ENCODE measurements at regions not wholly inside any gene's neighbourhood (a gene's known extent, or its start where the extent isn't known, plus 50 kb on each side); places are given as distances from the start of the nearest gene placed in this dataset.

DNA sequence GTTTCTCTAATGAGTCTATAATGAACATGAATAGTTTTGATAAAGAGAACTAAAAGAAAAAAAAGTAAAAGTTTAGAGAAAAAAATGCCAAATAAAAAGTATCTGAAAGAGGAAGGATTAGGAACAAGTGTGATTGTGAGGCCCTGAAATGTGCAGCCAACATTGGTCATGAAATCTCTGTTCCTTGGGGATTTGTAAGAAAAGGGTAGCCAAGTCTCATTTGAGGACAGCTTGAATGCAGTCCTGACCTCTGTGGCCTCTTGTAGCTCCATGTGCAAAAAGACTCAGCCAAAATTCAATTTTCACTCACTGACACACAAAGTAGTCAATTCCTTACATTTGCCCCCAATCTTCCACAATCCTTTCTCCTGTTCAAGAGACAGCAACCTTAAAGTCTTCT lies 167.9 kb downstream of the KLF12 start:
- no peak for DNase-seq (ENCODE audit: low read depth)

GRCh38 chr13:73962284-73962683 lies 171.9 kb downstream of the KLF12 start:
- no peak for DNase-seq (ENCODE audit: low read depth)

- no peak for DNase-seq (ENCODE audit: low read depth)
Observed at GRCh38 chr13:73961181-73961580, 173.0 kb downstream of the KLF12 start.

GRCh38 chr13:73960474-73960873 lies 173.7 kb downstream of the KLF12 start:
- DNase-seq (ENCODE audit: low read depth) = no peak

GRCh38 chr13:73958657-73959397 lies 175.4 kb downstream of the KLF12 start:
- no peak for DNase-seq (ENCODE audit: low read depth)

DNA sequence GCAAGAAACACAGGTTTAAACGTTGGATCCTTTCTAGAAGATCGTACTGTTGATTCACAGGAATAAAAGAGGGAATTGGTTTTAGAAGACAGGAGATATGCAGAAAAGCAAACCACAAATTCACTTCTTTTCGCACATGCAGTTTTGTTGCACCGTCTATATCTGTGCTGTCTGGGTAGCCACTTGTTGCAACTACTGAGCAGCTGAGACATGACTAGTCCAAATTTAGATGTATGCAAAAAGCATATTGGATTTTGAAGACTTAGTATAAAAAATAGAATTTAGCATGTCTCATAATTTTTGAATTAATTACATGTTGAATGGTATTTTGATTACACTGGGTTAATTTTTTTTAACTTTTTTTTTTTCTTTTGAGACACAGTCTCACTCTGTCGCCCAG lies 176.3 kb downstream of the KLF12 start:
- DNase-seq (ENCODE audit: low read depth) = no peak

DNA sequence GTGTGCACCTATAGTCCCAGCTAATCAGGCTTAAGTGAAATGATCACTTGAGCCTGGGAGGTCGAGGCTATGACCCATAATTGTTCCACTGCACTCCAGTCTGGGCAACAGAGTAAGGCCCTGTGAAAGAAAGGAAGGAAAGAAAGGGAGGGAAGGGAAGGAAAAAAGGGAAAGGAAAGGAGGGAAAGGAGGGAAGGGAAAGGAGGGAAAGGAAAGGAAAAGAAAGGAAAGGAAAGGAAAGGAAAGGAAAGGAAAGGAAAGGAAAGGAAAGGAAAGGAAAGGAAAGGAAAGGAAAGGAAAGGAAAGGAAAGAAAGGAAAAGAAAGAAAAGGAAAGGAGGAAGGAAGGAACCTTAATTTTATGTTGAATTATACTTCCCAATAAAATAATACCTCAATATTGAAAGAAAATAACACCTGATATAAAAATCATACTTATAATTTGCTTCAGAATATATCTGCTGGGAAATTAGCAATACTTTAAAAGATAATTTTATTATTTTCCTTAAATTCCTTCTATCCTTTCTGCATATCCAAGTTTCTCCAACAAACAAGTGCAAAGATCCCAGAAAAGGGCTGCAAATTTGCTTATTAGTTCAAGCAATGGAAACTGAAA lies 177.3 kb downstream of the KLF12 start:
- no peak for DNase-seq (ENCODE audit: low read depth)

DNA sequence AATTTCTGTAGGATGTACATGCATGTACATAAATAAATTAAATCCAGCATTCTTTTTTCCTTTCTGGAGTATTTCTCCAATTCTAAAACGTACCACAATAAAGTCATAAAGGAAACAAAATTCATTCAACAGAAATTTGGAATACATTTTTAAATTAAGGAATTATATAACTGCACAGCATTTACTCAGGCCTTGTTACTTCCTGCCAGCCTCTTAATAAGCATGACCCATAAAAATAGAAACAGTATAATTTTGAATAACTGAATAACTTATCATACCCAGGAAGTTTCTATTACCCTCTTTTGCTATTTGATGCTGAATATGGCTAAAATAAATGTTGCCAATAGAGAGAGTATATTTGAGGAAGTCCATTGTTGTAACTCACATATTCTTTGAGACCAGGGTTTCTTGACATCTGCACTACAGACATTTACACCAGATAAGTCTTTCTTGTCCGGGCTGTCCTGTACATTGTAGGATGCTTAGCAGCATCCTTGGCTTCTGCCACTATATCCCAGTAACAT lies 178.2 kb downstream of the KLF12 start:
- DNase-seq (ENCODE audit: low read depth) = no peak

- DNase-seq (ENCODE audit: low read depth) = no peak
Observed at GRCh38 chr13:73954808-73955207, 179.4 kb downstream of the KLF12 start.

GRCh38 chr13:73952648-73953047 lies 181.6 kb downstream of the KLF12 start:
- no peak for DNase-seq (ENCODE audit: low read depth)

GRCh38 chr13:73948848-73949529 lies 185.2 kb downstream of the KLF12 start:
- no peak for DNase-seq (ENCODE audit: low read depth)

GRCh38 chr13:73945871-73946270 lies 188.3 kb downstream of the KLF12 start:
- DNase-seq (ENCODE audit: low read depth) = no peak

DNA sequence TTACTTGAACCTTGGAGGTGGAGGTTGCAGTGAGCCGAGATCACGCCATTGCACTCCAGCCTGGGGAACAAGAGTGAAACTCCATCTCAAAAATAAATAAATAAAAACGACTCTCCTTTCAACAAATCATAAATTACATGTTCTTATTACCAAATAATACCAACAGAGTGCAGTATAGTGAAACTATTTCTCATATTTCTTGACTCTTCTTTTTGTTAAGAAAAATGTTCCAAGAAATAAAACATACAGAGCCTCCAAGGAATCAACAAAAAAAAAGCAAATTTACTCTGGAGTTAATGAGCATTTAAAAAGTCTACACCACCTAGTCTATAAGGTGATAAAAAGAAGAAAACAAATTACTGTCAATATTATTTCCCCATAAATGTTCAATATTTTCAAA lies 188.8 kb downstream of the KLF12 start:
- no peak for DNase-seq (ENCODE audit: low read depth)

GRCh38 chr13:73943965-73944233 lies 190.3 kb downstream of the KLF12 start:
- DNase-seq (ENCODE audit: low read depth) = no peak

DNA sequence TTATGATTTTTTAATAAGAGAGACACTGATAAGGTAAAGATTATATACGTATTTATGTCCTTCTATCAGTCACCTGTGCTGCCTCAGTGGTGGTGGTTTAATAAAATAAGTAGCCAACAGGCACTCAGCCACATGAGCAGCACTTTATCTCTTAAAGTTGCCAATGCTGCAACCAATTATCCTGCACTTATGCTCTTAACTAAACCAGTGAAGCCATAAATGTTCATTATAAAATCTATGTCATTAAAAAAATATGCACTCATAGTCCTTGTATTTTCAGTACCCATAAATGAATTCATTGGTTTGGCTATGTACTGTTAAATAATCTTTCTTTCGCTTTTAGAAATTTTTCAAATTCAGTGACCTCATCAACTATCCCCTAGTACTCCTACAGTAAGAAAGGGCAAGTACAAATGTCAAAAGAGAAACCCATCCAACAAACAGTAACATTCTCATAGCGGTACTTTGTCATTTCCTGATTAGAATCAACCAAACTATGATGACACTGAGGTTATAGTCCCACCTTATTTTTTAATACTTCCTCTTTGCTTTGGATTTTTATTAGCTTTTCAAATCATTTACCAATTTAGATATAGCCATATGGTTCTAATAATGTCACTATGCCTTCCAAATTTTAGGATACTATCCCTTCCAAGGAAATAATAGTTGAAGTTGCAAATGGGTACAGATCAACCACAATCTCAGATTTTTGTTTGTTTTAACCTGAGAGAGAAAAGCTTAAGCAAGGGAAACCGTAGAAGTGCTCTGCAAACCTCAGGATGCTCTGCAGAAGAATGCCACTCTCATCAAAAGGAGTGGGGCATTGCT lies 190.9 kb downstream of the KLF12 start:
- DNase-seq (ENCODE audit: low read depth) = no peak

DNA sequence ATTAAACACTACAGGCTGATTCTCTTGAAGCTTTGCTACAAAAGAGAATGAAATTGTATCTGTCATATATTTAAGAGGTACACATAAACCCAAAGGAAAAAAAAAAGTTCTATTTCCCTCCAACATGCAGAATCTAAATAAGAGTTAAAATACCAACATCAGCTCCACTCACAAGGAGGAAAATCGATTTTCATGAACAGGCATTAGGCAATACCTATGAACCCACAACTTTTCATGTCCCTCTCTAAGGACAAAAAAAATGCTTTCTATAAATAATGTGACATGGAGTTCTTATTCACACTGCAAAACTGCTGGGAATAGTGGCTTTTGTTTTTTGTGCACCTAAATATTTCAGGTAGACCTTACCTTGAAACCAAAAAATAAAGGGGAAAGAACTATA lies 192.5 kb downstream of the KLF12 start:
- no peak for DNase-seq (ENCODE audit: low read depth)

DNA sequence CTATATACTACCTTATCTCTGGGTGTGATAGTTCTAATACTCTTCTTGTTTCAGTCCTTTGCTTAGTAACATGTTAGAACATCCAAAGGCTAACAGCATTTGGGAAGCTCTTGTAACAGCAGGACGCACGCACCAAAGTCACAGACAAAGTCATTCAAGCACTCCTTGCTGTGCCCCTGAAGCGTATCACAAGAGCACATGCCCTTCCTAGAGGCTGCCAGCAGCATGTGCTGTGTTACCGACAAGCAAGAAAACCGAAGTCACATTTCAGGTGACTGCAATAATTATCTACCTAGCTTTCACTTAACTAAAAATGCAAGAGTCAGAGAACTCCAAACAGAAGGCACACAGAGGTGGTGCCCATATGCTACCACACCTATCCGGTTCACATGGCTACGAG lies 194.1 kb downstream of the KLF12 start:
- DNase-seq (ENCODE audit: low read depth) = no peak

- no peak for DNase-seq (ENCODE audit: low read depth)
Observed at GRCh38 chr13:73939603-73940002, 194.6 kb downstream of the KLF12 start.

DNA sequence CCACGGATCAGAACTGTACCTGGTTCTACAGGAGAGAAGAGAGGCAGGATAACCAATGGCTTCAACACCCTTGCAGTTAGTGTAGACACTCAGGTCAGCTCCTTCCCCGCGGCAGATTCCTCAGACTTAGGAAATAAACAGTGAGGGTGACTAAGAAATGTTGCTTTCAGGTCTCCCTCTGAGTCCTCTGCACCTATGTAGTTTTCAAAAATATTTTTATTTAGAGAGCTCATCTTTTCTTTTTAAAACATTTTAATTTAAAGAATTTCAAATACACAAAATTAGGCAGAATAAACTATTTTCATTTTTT lies 195.2 kb downstream of the KLF12 start:
- DNase-seq (ENCODE audit: low read depth) = no peak

- no peak for DNase-seq (ENCODE audit: low read depth)
Observed at GRCh38 chr13:73938372-73939070, 195.7 kb downstream of the KLF12 start.

- DNase-seq (ENCODE audit: low read depth) = no peak
Observed at GRCh38 chr13:73937441-73937840, 196.8 kb downstream of the KLF12 start.

DNA sequence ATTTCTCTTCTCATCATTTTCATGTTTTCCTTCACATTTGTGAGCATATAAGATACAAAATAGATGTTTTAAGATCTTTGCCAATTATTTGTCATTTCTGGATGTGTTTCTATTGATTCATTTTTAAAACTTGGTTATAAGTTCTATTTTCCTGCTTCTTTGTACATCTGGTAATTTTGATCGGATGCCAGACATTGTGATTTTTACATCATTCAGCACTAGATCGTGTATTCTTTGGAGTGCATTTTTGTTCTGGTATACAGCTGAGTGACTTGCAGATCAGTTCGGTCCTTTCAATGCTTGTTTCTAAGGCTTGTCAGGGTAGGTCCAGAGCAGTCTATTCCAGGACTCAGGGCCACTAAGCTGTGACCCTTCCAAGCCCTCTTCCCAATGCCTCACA lies 198.2 kb downstream of the KLF12 start:
- no peak for DNase-seq (ENCODE audit: low read depth)
